NCI-H460 (cell line): ENCODE measurements at regions not wholly inside any gene's neighbourhood (a gene's known extent, or its start where the extent isn't known, plus 50 kb on each side); places are given as distances from the start of the nearest gene placed in this dataset.

Source experiments
- DNase-seq: peaks from one replicate; pipeline ENCODE4 v3.0.0-alpha.2; 2016; ENCODE audit warnings: low read depth; ENCODE audit errors: extremely low read depth

GRCh38 chr22:49575703-49576081 is 252.0 kb downstream of the BRD1 start:
- no peak for DNase-seq

DNA sequence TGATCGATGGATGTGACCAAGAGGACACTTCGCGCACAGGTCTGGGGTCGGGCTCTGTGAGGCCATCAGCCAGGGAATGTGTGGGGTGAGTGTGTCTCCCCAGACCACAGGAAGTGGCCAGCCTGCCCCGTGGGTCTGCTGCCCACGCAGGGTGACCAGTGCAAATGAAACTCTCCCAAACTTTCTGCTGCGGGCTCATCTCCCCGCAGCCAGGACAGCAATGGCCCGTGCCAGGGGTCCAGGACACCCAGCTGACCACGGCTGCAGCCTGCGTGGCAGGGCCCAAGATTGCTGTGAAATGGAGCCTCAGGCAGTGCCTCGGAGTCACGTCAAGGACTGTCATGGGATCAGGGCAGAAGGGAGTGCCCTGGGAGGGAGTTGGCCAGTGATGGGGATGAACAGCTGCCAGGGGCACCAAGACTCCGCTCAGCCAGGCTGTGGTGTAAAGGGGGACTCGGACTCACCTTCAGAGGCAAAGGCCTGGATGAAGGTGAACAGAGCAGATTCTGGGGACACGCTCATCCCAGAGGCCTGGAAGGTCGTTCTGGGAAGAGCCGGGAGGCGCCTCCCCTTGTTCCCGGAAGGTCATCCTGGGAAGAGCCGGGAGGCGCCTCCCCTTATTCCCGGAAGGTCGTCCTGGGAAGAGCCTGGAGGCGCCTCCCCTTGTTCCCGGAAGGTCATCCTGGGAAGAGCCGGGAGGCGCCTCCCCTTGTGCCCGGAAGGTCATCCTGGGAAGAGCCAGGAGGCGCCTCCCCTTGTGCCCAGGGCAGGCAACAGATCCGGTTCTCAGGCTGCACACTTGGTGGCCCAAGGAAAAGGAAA is 252.6 kb downstream of the BRD1 start:
- no peak for DNase-seq

DNA sequence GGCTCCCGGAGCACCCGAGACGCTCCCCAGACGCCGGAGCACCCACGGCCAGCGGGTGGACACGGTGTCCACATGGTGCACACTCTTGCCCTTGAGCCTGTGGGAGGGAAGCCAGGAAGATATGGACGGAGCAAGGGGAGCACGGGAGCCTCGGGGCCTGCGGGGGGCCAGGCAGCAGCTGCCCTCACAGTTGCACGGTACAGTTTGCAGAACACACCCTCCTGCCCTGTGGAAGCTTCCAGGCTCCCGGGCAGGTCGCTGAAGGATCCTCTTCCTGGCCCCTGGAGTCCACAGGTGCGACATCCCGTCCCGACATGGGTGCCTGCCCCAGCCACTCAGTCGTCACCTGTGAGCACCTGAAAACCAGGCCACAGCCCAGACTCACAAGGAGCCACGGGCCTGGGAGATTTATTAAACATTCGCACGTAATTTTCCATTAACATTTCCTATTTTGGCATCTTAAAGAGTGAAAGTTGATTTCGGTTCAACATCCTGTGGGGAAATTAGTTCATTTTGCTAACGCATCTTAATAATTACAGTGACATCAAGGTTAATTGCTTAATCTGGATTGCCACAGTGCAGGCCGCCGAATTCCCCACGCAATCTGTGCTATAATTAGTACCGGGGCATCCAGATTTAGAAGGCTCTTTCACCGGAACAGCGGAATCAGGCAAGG is 253.3 kb downstream of the BRD1 start:
- no peak for DNase-seq

DNA sequence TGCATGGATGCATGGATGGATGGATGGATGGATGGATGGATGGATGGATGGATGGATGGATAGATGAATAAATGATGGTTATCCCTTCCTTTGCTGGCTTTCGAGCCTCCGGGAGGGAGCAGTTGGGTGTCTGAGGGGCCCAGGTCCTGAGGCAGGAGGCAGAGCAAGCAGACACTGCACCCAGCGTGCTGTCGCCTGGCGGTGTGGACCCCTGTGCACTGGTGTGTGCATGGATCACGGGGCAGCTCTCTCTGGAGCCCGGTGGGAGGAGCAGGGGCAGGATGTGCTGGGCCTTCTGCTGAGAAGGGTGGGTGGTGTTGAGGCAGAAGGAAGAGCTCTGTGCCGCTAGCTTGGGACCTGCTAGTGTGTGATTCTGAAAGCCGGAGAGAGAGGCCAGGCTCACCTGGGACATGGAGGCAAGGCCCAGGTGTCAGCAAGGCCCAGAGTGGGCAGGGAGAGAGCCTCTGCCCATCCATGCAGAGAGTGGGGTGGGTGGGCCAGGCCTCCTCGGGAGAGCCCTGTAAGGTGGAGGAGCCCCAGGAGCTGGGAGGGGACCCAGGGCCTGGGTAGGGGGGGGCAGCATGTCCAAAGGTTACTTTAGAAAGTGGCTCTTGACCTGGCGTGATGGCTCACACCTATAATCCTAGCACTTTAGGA is 254.4 kb downstream of the BRD1 start:
- DNase-seq: no peak

- DNase-seq: no peak
Observed at GRCh38 chr22:49571326-49571725, 256.3 kb downstream of the BRD1 start.

- DNase-seq: no peak
Observed at GRCh38 chr22:49570032-49570848, 257.4 kb downstream of the BRD1 start.

- no peak for DNase-seq
Observed at GRCh38 chr22:49569286-49570031, 258.2 kb downstream of the BRD1 start.

- no peak for DNase-seq
Observed at GRCh38 chr22:49568751-49569285, 258.9 kb downstream of the BRD1 start.

- no peak for DNase-seq
Observed at GRCh38 chr22:49567899-49568750, 259.5 kb downstream of the BRD1 start.

DNA sequence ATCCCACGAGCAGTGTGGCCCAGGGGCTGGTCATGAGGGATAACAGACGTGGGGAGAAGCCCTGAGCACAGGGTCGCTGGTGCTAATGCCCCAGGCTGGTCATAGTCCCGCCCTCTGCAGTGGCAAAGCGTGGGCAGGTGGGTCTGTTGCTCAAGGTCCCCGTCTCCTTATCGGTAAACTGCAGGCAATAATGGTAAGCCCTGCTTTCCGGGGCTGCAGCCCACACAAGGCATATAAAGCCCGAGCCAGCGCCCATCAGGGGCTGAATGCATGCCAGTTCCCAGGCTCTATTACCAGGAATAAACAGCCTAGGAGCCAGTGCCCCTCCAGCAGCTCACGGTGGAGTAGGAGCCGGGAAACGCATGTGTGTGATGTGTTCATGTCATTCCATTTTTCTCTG is 261.0 kb downstream of the BRD1 start:
- DNase-seq: no peak

DNA sequence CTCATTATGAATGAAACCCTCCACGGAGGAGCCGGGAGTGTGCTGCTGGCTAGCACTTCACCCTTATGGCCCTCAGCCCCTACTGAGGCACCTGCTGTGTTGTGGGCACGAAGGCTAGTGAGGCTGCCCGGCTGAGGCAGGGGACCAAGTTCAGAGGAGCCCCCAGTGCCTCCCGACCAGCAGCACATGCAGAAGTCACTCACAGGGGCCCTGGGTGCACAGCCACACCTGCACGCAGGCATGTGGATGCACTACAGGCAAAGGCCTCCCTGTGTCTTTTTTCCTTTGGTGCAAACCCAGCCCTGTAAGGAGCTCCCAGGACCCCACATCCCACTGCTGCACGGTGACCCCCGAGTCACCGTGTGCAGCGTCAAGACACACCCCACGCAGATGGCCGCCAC is 261.5 kb downstream of the BRD1 start:
- DNase-seq: no peak

GRCh38 chr22:49565516-49565855 is 262.2 kb downstream of the BRD1 start:
- DNase-seq: no peak

- no peak for DNase-seq
Observed at GRCh38 chr22:49564666-49565515, 262.8 kb downstream of the BRD1 start.

- no peak for DNase-seq
Observed at GRCh38 chr22:49564054-49564453, 263.6 kb downstream of the BRD1 start.

DNA sequence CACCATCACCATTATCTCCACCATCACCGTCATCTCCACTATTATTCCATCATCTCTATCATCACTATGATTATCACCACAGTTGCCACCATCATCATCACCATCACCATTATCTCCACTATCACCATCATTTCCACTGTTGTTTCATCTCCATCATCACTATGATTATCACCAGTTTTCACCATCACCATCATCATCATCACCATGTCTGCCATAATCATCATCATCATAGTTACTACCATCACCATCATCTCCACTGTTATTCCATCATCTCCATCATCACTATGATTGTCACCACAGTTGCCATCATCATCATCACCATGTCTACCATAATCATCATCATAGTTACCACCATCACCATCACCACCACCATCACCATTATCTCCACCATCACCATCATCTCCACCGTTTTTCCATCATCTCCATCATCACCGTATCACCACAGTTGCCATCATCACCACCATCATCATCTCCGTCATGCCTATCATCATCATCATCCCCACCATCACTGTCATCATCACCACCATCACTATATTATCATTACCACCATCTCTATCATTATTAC is 264.9 kb downstream of the BRD1 start:
- no peak for DNase-seq

GRCh38 chr22:49561976-49562375 is 265.7 kb downstream of the BRD1 start:
- no peak for DNase-seq

DNA sequence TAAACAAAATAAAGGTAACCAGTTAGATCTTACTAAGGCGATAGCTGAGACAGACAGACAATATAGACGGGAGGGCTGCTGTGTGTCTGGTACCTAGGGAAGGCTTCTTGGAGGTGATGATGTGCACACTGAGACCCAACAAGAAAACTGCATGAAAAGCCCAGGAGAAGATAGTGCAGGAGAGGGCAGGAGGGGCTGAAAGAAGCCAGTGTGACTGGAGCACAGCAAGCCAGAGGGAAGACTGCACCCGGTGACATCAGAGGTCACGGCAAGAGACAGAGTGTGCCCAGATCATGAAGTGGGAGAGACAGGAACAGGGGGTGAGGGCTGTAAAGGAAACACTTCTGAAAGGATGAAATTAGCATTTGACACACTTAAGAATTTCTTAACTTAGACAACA is 266.3 kb downstream of the BRD1 start:
- DNase-seq: no peak

- DNase-seq: no peak
Observed at GRCh38 chr22:49555526-49555925, 272.1 kb downstream of the BRD1 start.
